Stomach smooth muscle (tissue), 2 donors: ENCODE measurements at regions not wholly inside any gene's neighbourhood (a gene's known extent, or its start where the extent isn't known, plus 50 kb on each side); places are given as distances from the start of the nearest gene placed in this dataset.

ENCODE experiments used
- H3K27ac ChIP-seq: one replicate; pipeline ENCODE4 v1.7.0; 2013; ENCODE audit warnings: mild to moderate bottlenecking, low read length, inconsistent platforms
- H3K27me3 ChIP-seq, 2 donors: one replicate each; pipeline ENCODE4 v1.7.0; 2013; ENCODE audit warnings: low read length in 2 of 2; ENCODE audit not compliant: insufficient read depth in 2 of 2, control insufficient read depth in 1 of 2
- H3K36me3 ChIP-seq, 2 donors: one replicate each; pipeline ENCODE4 v1.7.0; 2013; ENCODE audit warnings: low read length in 2 of 2; ENCODE audit not compliant: control insufficient read depth in 2 of 2, insufficient read depth in 2 of 2
- H3K4me1 ChIP-seq: one replicate; pipeline ENCODE4 v1.7.0; 2013; ENCODE audit warnings: low read length; ENCODE audit not compliant: control insufficient read depth, insufficient read depth
- H3K4me3 ChIP-seq, 2 donors: one replicate each; pipeline ENCODE4 v1.7.0; 2013; ENCODE audit warnings: low read length in 2 of 2
- H3K9ac ChIP-seq, 2 donors: one replicate each; pipeline ENCODE4 v1.7.0; 2013; ENCODE audit warnings: low read length in 2 of 2, mild to moderate bottlenecking in 1 of 2
- H3K9me3 ChIP-seq, 2 donors: one replicate each; pipeline ENCODE4 v1.7.0; 2013; ENCODE audit warnings: low read length in 2 of 2; ENCODE audit not compliant: control insufficient read depth in 2 of 2
- donor health status: healthy.
- donor health status: Pancreatic carcinoma.

DNA sequence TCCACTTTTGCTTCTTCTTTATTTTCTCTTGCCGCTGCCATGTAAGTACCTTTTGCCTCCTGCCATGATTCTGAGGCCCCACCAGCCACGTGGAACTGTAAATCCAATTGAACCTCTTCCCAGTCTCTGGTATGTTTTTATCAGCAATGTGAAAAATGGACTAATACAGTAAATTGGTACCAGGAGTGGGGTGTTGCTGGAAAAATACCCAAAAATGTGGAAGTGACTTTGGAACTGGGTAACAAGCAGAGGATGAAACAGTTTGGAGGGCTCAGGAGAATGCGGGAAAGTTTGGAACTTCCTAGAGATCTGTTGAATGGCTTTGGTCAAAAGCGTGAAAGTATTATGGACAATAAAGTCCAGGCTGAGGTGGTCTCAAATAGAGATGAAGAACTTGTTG, 670.3 kb upstream of the ZWINT start:
- Histone ChIP-seq H3K4me3 (no peak overlapping the region), H3K9me3 (peaks cover 0 to 3% of the 10 kb centered on the region in 2 donors), H3K9ac (no peak overlapping the region)

GRCh38 chr10:57026307-57026706, 665.2 kb upstream of the ZWINT start:
- H3K4me3 ChIP-seq, result no peak overlapping the region
- no peak overlapping the region for H3K27ac ChIP-seq
- peaks cover 0 to 1% of the 10 kb centered on the region in 2 donors for H3K9me3 ChIP-seq
- H3K9ac ChIP-seq, result no peak overlapping the region
- no peaks in the 10 kb centered on the region for H3K27me3 ChIP-seq
- H3K4me1 ChIP-seq, result no peaks in the 10 kb centered on the region
- no peaks in the 10 kb centered on the region for H3K36me3 ChIP-seq

More for the DNA sequence above, 670.3 kb upstream of the ZWINT start:
- H3K4me1 ChIP-seq, result no peaks in the 10 kb centered on the region
- H3K36me3 ChIP-seq, result no peaks in the 10 kb centered on the region
- H3K27ac ChIP-seq, result no peak overlapping the region
- no peaks in the 10 kb centered on the region for H3K27me3 ChIP-seq

DNA sequence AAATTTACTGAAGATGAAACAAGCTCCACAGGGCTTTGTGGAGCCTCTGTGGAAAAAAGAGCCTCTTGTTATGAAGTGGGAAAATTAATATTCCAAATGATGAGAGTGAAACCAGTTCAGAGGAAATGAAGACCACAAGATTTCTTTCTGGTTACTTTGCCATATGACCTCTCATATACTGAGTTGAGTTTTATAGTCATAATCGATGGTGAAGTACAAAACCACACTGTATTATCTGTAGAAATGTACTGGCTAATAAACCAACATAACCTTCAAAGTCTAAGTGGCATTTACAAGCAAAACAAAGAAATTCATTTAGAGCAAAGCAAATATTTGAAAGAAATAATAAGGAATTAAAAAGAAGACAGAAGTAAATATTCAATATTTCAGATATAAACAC, 662.6 kb upstream of the ZWINT start:
- H3K9ac ChIP-seq, result no peak overlapping the region
- H3K4me3 ChIP-seq, result no peak overlapping the region
- H3K9me3 ChIP-seq, result no peaks in the 10 kb centered on the region
- H3K27me3 ChIP-seq, result no peaks in the 10 kb centered on the region
- H3K4me1 ChIP-seq, result no peaks in the 10 kb centered on the region
- H3K27ac ChIP-seq, result no peak overlapping the region
- H3K36me3 ChIP-seq, result no peaks in the 10 kb centered on the region

DNA sequence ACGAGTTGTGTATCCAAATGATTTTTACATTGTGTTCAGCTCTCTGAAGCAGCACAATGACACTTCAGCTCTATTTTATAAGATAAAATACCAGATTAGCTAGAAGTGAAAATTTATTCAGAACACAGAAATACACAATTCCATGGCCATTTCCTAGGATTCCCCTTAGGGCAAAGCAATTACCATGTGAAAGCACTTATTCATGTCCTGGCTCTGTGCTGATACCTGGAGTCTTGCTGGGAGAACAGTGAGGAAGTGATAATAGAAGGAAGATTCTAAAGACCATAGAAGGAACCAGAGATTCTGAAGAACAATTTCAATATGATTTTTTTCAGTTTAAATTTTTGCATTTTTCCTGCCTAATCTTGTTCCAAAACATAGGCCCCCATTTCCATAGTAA, 657.4 kb upstream of the ZWINT start:
- Histone ChIP-seq H3K4me1 (no peaks in the 10 kb centered on the region), H3K9ac (no peak overlapping the region), H3K4me3 (no peak overlapping the region), H3K27ac (no peak overlapping the region), H3K36me3 (no peaks in the 10 kb centered on the region), H3K9me3 (no peaks in the 10 kb centered on the region), H3K27me3 (no peaks in the 10 kb centered on the region)

GRCh38 chr10:57017356-57018037, 656.4 kb upstream of the ZWINT start:
- no peaks in the 10 kb centered on the region for H3K4me1 ChIP-seq
- no peaks in the 10 kb centered on the region for H3K27me3 ChIP-seq
- no peak overlapping the region for H3K9ac ChIP-seq
- H3K9me3 ChIP-seq, result no peaks in the 10 kb centered on the region
- H3K4me3 ChIP-seq, result no peak overlapping the region
- H3K27ac ChIP-seq, result no peak overlapping the region
- H3K36me3 ChIP-seq, result no peaks in the 10 kb centered on the region

DNA sequence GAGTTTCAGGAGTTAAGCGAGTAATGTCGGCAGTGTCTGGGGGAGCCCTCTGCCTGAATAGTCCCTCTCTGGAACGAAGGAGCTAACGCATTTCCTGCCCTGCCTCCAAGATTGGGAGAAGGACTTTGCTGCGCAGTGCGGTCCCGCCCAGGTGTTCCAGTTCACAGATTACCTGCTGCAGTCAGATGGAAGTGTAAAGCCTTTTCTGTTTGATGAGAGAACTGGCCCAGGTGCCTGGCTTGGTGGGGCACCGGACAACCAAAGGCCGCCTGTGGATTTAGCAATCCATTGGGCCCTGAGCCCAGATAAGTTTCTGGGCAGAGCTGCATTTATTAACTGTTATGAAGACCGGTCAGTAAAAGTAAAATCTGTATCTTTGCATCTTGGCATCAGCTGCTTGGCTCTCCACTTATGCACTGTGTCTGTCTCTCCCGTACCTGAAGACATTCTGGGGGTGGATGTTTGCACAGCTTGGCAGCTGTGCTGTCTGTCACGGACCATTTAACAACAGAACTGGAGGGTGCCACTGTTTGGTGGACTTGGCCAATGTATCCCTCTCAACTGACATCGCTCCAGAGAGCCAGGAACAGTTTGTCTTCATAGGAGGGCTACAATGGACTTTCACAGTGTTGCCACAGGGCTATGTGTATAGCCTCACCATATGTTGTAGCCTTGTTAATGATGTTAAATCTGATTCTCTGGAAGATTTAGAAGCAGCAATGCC, 654.7 kb upstream of the ZWINT start:
- Histone ChIP-seq H3K36me3 (no peaks in the 10 kb centered on the region), H3K4me1 (no peaks in the 10 kb centered on the region)

GRCh38 chr10:57015187-57015586, 654.1 kb upstream of the ZWINT start:
- no peak overlapping the region for H3K4me3 ChIP-seq
- H3K9me3 ChIP-seq, result no peaks in the 10 kb centered on the region
- H3K4me1 ChIP-seq, result no peaks in the 10 kb centered on the region
- H3K36me3 ChIP-seq, result no peaks in the 10 kb centered on the region
- H3K9ac ChIP-seq, result no peak overlapping the region
- no peaks in the 10 kb centered on the region for H3K27me3 ChIP-seq
- H3K27ac ChIP-seq, result no peak overlapping the region

More for the DNA sequence above, 654.7 kb upstream of the ZWINT start:
- H3K4me3 ChIP-seq, result no peak overlapping the region
- no peak overlapping the region for H3K27ac ChIP-seq
- H3K9me3 ChIP-seq, result no peaks in the 10 kb centered on the region
- no peak overlapping the region for H3K9ac ChIP-seq
- no peaks in the 10 kb centered on the region for H3K27me3 ChIP-seq

- Histone ChIP-seq H3K9ac (no peak overlapping the region), H3K36me3 (no peaks in the 10 kb centered on the region), H3K27ac (no peak overlapping the region), H3K9me3 (no peaks in the 10 kb centered on the region), H3K4me3 (no peak overlapping the region), H3K27me3 (no peaks in the 10 kb centered on the region), H3K4me1 (no peaks in the 10 kb centered on the region)
Measured at GRCh38 chr10:57014758-57015157, 653.7 kb upstream of the ZWINT start.

DNA sequence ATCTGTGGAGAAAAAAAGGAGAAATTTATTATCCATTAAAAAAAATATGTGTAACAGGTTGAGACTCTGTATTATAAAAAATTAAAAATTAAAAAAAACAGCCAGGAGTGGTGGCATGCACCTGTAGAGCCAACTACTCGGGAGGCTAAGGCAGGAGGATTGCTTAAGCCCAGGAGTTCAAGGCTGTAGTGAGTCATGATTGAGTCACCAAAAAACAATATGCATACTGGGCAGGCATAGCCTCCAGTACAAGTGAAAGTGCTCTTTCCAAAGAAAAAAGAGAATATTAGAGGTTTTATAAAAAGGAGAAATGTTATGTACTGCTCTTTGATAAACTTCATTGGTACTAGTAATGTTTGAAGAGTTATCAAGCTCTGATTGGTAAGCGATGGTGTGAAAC, 647.1 kb upstream of the ZWINT start:
- no peaks in the 10 kb centered on the region for H3K9me3 ChIP-seq
- H3K4me1 ChIP-seq, result no peaks in the 10 kb centered on the region
- no peaks in the 10 kb centered on the region for H3K36me3 ChIP-seq
- H3K27ac ChIP-seq, result no peak overlapping the region
- no peak overlapping the region for H3K9ac ChIP-seq
- no peak overlapping the region for H3K4me3 ChIP-seq
- H3K27me3 ChIP-seq, result no peaks in the 10 kb centered on the region

- no peak overlapping the region for H3K9ac ChIP-seq
- no peaks in the 10 kb centered on the region for H3K36me3 ChIP-seq
- no peaks in the 10 kb centered on the region for H3K27me3 ChIP-seq
- H3K4me1 ChIP-seq, result no peaks in the 10 kb centered on the region
- H3K4me3 ChIP-seq, result no peak overlapping the region
- peaks cover 0 to 2% of the 10 kb centered on the region in 2 donors for H3K9me3 ChIP-seq
- H3K27ac ChIP-seq, result no peak overlapping the region
Measured at GRCh38 chr10:56991591-56992069, 630.6 kb upstream of the ZWINT start.

DNA sequence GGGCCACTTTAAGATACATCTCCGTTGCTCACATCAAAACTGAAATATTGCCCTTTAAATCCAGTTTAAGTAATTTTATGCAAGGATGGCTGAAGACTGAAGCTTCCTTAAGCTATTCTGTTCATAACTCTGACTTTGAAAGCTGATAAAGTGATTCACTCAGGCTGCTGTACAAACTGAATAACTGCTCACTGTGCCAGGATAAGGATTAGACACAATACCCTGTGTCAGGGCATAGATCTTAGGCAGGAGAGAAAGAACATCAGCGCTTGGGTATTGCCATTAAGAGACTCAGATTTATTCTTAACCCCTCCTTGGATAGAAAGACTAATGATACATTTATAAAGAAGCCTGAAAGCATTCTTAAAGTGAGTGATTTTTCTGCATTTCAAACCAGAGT, 614.5 kb upstream of the ZWINT start:
- Histone ChIP-seq H3K4me3 (no peak overlapping the region), H3K36me3 (no peaks in the 10 kb centered on the region), H3K9me3 (no peaks in the 10 kb centered on the region), H3K27ac (no peak overlapping the region), H3K9ac (no peak overlapping the region), H3K27me3 (no peaks in the 10 kb centered on the region), H3K4me1 (no peaks in the 10 kb centered on the region)
